OCI-LY1 (cell line): ENCODE measurements at regions not wholly inside any gene's neighbourhood (a gene's known extent, or its start where the extent isn't known, plus 50 kb on each side); places are given as distances from the start of the nearest gene placed in this dataset.

Experiments used
- H2AFZ ChIP-seq: fragments of 200-600 bp; sonication (generic), shearing (Covaris generic); 2 replicates; pipeline ENCODE4 v1.6.0; 2014; ENCODE audit warnings: antibody characterized with exemption, mild to moderate bottlenecking, low read length
- H3F3A ChIP-seq: fragments of 200-600 bp; sonication (generic), shearing (Covaris generic); 2 replicates; pipeline ENCODE4 v1.6.0; 2014; ENCODE audit warnings: mild to moderate bottlenecking, antibody characterized with exemption, low read length, moderate library complexity; ENCODE audit not compliant: insufficient read depth
- H3K27ac ChIP-seq: fragments of 200-600 bp; sonication (generic); 2 replicates; pipeline ENCODE4 v1.5.1; 2014; ENCODE audit warnings: low read length, mixed run types, mild to moderate bottlenecking, low read depth; ENCODE audit not compliant: poor library complexity, severe bottlenecking
- H3K27me3 ChIP-seq: fragments of 200-600 bp; sonication (generic); 2 replicates; pipeline ENCODE4 v1.6.0; 2014; ENCODE audit warnings: antibody characterized with exemption, mild to moderate bottlenecking, low read length, moderate library complexity; ENCODE audit not compliant: insufficient read depth
- H3K36me3 ChIP-seq: fragments of 200-600 bp; sonication (generic); 2 replicates; pipeline ENCODE4 v1.6.1; 2014; ENCODE audit warnings: mild to moderate bottlenecking, antibody characterized with exemption, low read length, moderate library complexity, mixed read lengths; ENCODE audit not compliant: insufficient read depth
- H3K4me1 ChIP-seq: fragments of 200-600 bp; sonication (generic); 2 replicates; pipeline ENCODE4 v1.5.1; 2014; ENCODE audit warnings: mild to moderate bottlenecking, low read length, moderate library complexity; ENCODE audit not compliant: insufficient read depth, severe bottlenecking
- H3K4me2 ChIP-seq: fragments of 200-600 bp; sonication (generic), shearing (Covaris generic); 2 replicates; pipeline ENCODE4 v1.6.1; 2014; ENCODE audit warnings: low read length
- H3K4me3 ChIP-seq: fragments of 200-600 bp; sonication (generic); 2 replicates; pipeline ENCODE4 v1.5.1; 2014; ENCODE audit warnings: low read length, low read depth, mild to moderate bottlenecking, mixed read lengths; ENCODE audit not compliant: poor library complexity, severe bottlenecking
- H3K79me2 ChIP-seq: fragments of 200-600 bp; shearing (Covaris generic); 2 replicates; pipeline ENCODE4 v1.6.1; 2016; ENCODE audit warnings: mixed run types, low read length, mixed read lengths; ENCODE audit not compliant: insufficient read depth
- H3K9ac ChIP-seq: fragments of 200-600 bp; sonication (generic), shearing (Covaris generic); 2 replicates; pipeline ENCODE4 v1.6.1; 2014; ENCODE audit warnings: mild to moderate bottlenecking, low read length, mixed read lengths
- H3K9me2 ChIP-seq: fragments of 200-600 bp; sonication (generic), shearing (Covaris generic); 2 replicates; pipeline ENCODE4 v1.6.1; 2014; ENCODE audit warnings: low read depth, mild to moderate bottlenecking, low read length, mixed read lengths
- H3K9me3 ChIP-seq: fragments of 200-600 bp; shearing (Covaris generic); 2 replicates; pipeline ENCODE4 v1.6.1; 2014; ENCODE audit warnings: low read length, mixed read lengths
- H4K20me1 ChIP-seq: fragments of 200-600 bp; sonication (generic), shearing (Covaris generic); 2 replicates; pipeline ENCODE4 v1.6.0; 2016; ENCODE audit warnings: mild to moderate bottlenecking, low read length; ENCODE audit not compliant: insufficient read depth
- EZH2 ChIP-seq: fragments of 200-600 bp; sonication (generic), shearing (Covaris generic); IDR thresholded peaks from 2 replicates; pipeline ENCODE4 v1.8.0; 2017; ENCODE audit warnings: borderline replicate concordance, mixed run types, mild to moderate bottlenecking, antibody characterized with exemption, low read length, moderate library complexity, mixed read lengths
- TF ChIP-seq, protein P1 (sequence below): fragments of 200-600 bp; sonication (generic), shearing (Covaris generic); IDR thresholded peaks from 2 replicates; pipeline ENCODE4 v1.5.1; 2017; ENCODE audit warnings: mild to moderate bottlenecking, antibody characterized with exemption, low read length, moderate library complexity, mixed read lengths

DNA sequence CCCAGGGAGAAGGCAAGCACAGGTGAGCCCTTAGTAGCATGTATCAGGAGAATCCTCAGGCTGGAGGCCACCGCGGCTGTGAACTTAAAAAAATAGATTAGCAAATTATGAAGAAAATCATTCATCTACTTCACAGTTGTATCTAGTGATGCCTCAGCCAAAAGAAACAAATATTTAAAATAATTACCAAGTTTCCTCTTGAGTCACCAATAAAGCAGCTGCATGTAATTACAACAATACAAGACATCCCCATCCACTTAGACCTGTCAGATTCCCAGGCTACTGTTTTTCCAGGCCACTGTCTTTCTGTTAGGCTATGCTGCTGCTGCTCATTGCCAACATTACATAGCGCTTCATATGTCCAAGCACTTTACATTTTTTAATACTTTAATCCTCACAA, 54.6 kb upstream of the PHLPP1 start:
- no peak overlapping the region for H3K27ac ChIP-seq
- no peak overlapping the region for H2AFZ ChIP-seq
- no peak overlapping the region for H3K9ac ChIP-seq
- no peaks in the 10 kb centered on the region for H3K27me3 ChIP-seq
- no peaks in the 10 kb centered on the region for H4K20me1 ChIP-seq
- no peaks in the 10 kb centered on the region for H3K4me1 ChIP-seq
- H3K4me2 ChIP-seq = no peak overlapping the region
- no peak overlapping the region for H3K4me3 ChIP-seq
- H3K79me2 ChIP-seq = no peaks in the 10 kb centered on the region
- TF ChIP-seq EZH2 = no peak
- TF ChIP-seq, protein P1, sequence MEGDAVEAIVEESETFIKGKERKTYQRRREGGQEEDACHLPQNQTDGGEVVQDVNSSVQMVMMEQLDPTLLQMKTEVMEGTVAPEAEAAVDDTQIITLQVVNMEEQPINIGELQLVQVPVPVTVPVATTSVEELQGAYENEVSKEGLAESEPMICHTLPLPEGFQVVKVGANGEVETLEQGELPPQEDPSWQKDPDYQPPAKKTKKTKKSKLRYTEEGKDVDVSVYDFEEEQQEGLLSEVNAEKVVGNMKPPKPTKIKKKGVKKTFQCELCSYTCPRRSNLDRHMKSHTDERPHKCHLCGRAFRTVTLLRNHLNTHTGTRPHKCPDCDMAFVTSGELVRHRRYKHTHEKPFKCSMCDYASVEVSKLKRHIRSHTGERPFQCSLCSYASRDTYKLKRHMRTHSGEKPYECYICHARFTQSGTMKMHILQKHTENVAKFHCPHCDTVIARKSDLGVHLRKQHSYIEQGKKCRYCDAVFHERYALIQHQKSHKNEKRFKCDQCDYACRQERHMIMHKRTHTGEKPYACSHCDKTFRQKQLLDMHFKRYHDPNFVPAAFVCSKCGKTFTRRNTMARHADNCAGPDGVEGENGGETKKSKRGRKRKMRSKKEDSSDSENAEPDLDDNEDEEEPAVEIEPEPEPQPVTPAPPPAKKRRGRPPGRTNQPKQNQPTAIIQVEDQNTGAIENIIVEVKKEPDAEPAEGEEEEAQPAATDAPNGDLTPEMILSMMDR = no peak
- no peaks in the 10 kb centered on the region for H3K36me3 ChIP-seq
- H3F3A ChIP-seq = no peaks in the 10 kb centered on the region
- H3K9me3 ChIP-seq = no peaks in the 10 kb centered on the region
- H3K9me2 ChIP-seq = no peaks in the 10 kb centered on the region

DNA sequence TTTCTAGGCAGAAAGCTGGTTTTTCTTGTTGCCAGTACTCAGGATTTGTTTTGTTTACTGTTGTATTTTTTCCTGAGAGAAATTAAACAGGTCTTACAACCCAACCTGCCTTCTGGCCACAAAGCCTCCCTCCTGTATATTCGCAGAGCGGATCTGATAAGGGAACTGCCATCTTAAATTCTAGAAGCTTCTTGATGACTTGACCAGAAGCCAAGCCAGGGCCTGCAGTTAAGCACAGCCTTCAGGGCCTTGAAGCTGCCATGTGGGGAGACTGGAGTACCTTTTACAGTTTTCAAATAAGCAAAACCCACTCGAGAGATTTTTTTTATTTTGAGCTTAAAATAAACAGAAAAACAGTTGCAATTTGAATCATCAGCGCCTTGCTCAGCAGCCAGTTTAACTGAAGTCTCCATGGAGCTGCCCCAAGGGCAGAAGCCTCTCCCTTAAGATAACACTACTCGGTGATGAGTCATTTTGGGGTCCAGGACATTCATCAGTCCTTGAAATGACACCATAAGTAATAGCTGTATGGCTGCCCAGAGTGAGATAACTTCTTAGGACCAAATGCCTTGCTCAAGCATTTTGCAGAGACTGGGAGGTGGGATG, 51.5 kb upstream of the PHLPP1 start:
- no peaks in the 10 kb centered on the region for H3K9me3 ChIP-seq
- no peaks in the 10 kb centered on the region for H3K27me3 ChIP-seq
- no peak overlapping the region for H3K27ac ChIP-seq
- no peaks in the 10 kb centered on the region for H3K79me2 ChIP-seq
- no peak overlapping the region for H3K4me2 ChIP-seq
- no peak overlapping the region for H3K9ac ChIP-seq
- H3K9me2 ChIP-seq = no peaks in the 10 kb centered on the region
- H2AFZ ChIP-seq = no peak overlapping the region
- TF ChIP-seq, protein P1 = no peak
- TF ChIP-seq EZH2 = no peak
- H3F3A ChIP-seq = no peaks in the 10 kb centered on the region
- H3K4me1 ChIP-seq = no peaks in the 10 kb centered on the region
- no peak overlapping the region for H3K4me3 ChIP-seq
- H4K20me1 ChIP-seq = no peaks in the 10 kb centered on the region
- no peaks in the 10 kb centered on the region for H3K36me3 ChIP-seq

DNA sequence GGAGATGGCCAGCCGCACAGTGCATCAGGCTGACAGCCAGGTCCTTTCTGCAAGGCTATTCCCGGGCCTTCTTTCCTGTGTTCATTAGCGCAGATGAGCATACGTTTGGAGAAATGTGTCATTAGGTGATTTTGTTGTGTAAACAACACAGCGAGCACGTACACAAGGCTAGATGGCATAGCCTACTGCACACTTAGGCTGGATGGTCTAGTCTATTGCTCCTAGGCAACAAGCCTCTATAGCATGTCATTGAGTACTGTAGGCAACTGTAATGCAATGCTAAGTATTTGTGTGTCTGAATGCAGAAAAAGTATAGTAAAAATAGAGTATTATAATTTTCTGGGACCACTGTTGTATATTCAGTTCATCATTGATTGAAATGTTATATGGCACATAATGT, 50.9 kb upstream of the PHLPP1 start:
- Histone ChIP-seq H3K27ac (no peak overlapping the region), H3K79me2 (no peaks in the 10 kb centered on the region), H3F3A (no peaks in the 10 kb centered on the region), H3K4me2 (no peak overlapping the region), H3K9me2 (no peaks in the 10 kb centered on the region), H3K36me3 (no peaks in the 10 kb centered on the region), H3K9ac (no peak overlapping the region), H3K4me3 (no peak overlapping the region), H3K4me1 (no peaks in the 10 kb centered on the region), H3K27me3 (no peaks in the 10 kb centered on the region), H4K20me1 (no peaks in the 10 kb centered on the region), H3K9me3 (no peaks in the 10 kb centered on the region), H2AFZ (no peak overlapping the region)
- no peak for TF ChIP-seq EZH2

DNA sequence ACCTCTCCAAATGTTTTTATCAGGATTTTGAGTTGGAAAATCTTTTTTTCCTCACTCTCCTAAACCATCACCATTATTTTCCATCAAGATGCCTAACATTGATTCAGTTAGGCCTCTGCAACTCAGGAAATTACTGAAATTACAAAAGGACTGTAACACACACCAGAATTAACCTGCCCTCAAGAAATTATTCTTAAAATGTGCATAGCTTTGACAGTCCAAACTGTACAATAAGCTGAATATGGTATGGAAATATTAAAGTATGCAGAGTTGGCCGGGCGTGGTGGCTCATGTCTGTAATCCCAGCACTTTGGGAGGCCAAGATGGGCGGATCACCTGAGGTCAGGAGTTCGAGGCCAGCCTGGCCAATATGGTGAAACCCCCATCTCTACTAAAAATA, 50.2 kb upstream of the PHLPP1 start:
- H3K9ac ChIP-seq = no peak overlapping the region
- H3K9me3 ChIP-seq = no peaks in the 10 kb centered on the region
- no peak overlapping the region for H3K4me3 ChIP-seq
- no peaks in the 10 kb centered on the region for H3F3A ChIP-seq
- no peaks in the 10 kb centered on the region for H3K27me3 ChIP-seq
- H3K4me1 ChIP-seq = no peaks in the 10 kb centered on the region
- TF ChIP-seq, protein P1 = no peak
- TF ChIP-seq EZH2 = no peak
- H3K79me2 ChIP-seq = no peaks in the 10 kb centered on the region
- no peaks in the 10 kb centered on the region for H3K36me3 ChIP-seq
- no peaks in the 10 kb centered on the region for H4K20me1 ChIP-seq
- no peak overlapping the region for H3K27ac ChIP-seq
- H3K9me2 ChIP-seq = no peaks in the 10 kb centered on the region
- no peak overlapping the region for H3K4me2 ChIP-seq
- H2AFZ ChIP-seq = no peak overlapping the region
